GM18907 (cell line): ENCODE measurements at regions not wholly inside any gene's neighbourhood (a gene's known extent, or its start where the extent isn't known, plus 50 kb on each side); places are given as distances from the start of the nearest gene placed in this dataset.

Experiments used
- ATAC-seq: cut with Tn5 transposase; IDR thresholded peaks from one replicate; pipeline ENCODE4 v1.9.1; 2021; ENCODE audit warnings: mild to moderate bottlenecking, moderate library complexity; ENCODE audit not compliant: unreplicated experiment

DNA sequence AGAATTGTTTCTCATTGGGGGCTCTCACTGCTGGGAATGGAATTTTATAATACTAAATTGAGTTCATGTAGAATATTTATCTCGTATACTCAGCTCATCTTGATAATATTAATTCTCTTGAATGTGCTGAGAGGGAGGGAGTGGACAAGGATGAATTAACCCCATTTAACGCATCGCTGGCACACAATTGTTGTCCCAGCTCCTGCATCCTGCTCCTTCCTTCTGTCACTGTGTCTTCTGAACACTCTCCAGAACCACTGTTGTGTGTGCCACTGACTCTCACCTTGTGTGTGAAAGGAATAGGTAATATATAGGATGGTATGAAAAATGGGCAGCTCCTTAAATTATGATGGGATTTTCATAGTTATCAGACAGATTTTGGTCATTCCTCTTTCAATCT lies 267.3 kb downstream of the MTRR start:
- no peak for ATAC-seq

DNA sequence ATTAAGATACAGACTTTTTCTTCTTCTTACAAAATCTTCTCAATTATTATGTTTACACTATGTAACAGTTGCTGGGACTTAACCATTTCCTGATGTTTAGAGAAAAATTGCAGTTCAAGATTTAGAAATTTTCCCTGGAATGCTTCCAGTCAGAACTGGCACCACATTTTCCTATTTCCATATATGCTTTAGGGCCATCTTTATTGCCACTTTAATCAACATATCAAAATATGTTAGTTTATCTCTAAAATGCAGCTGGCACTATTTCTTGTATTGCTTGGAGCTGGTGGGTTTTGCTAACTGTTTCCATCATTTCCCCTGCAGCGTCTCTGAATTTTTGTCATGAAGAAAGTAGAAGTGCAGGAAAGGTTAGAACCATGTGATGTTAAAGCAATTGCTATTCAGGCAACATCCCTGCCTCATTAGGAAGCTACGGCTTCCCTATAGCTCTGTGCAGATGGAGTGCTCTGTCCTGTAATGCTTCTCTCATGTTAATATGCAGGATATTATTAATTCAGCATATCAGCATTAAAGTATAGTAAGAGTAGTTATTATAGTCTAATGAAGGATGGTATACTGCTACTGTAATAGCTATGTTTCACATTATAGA lies 269.1 kb downstream of the MTRR start:
- no peak for ATAC-seq

DNA sequence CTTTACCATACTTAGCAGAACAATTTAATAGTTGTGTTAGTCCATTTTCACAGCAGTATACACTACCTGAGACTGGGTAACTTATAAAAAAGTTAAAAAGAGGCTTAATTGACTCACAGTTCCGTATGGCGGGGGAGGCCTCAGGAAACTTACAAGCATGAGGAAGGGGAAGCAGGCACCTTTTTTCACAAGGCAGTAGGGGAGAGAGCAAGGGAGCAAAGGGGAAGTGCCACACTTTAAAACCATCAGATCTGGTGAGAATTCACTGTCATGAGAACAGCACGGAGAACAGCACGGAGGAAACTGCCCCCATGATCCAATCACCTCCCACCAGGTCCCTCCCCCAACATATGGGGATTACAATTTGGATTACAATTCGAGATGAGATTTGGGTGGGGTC lies 269.9 kb downstream of the MTRR start:
- ATAC-seq: no peak

DNA sequence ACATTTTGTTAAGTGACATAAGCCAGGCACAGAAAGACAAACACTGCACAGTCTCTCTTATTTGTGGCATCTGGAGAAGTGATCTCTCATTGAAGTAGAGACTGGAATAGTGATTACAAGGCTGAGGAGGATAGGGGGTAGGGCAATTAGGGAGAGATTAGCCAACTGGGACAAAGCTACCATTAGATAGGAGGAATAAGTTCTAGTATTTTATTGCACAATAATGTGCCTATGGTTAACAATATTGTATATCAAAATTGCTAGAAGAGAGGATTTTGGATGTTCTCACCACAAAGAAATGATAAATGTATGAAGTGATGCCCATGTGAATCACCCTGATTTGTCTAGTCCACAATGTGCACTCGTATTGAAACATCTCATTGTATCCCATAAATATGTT lies 281.8 kb downstream of the MTRR start:
- no peak for ATAC-seq

DNA sequence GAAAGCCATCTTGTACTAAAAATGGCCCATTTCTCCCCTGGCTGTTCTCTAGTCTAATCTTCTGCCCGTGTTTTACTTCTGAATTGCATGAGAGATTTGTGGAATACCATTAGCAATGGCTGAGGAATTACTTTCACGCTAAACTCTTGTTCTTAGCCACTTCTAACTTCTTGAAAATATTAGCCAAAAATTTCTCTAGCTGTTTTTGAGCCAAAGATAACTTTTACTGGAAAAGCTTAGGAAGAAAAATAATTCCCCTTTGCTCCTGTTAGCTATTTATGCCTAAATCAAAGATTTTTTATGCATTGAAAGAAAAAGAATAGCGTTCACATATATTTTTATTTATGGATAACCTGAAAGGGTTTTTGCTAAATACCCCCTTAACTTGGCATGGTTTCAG lies 287.8 kb downstream of the MTRR start:
- no peak for ATAC-seq

DNA sequence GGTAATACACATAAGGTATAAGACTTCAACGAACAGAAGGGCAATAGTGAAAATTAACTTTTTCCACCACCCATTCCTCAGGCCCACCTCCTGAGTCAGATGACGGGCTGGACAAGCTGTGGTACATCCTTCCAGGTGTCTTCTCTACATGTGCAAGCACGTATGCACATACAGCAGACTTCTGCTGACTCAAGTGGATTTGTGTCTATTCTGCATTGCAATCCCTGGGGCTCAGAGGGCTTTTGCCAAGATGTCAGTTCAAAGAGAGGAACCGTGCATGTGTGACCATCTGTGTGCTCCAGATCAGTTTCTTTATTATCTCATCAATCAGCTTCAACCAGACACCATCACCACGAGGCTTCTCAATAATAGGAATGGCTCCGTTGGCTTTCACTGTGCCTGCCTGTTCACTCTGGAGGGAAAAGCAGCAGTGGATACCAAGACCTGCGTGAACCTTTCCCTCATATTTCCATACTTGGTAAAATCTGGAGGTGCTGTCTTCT lies 288.4 kb downstream of the MTRR start:
- ATAC-seq: no peak

DNA sequence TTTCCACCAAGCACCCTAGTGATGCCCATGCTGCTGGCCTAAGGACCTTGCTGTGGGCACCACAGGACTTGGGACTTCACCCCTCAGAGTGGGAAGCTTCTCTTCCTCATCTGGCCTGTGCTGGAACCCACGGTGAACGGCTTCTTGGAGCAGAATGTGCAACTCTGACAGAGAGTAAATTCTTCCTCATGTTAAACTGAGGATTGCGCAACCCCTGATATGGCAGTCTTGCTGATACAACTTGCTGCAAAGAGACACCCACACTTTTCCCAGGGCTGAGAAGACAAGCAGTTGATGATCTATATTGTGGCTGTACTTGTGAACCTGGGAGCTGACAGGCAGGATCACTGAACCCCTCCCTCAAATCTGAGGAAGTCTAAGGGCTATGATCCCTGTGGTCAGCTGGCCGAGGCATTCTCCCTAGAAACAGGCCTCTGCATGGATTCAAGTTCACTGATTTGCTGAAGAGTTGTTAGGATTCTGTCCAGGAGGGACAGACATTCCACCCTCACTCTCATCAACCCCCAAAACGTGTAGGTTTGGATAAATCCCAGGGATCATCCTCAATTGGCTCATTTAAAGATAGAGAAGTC lies 307.2 kb downstream of the MTRR start:
- no peak for ATAC-seq

DNA sequence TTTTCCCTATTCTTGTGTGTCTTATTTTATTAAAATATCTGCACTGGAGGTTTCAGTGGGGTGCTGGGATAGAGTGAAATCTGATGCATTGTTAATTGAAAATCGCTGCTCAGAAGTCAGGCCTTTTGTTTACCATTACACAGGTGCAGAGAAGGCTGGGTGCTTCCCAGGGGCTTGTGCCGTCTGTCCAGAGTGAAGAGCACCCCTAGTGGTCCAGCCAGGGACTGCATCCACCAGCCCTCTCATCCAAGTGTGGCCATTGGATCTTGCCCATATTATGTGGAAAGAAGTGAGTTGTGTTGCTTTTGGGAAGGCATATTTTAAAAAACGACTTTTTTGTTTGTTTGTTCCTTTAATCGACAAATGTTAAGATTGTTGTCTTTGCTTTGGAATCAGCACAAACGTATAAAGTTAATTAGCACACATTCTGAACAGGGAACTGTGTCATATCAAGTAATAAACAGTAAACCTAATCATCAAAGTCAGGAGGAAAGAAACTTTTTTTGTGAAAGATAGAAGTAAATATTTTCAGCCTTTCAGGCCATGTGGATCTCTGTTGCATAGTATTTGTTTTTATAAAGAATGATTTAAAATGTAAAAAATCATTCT lies 315.6 kb downstream of the MTRR start:
- ATAC-seq: peak; percentile 96

DNA sequence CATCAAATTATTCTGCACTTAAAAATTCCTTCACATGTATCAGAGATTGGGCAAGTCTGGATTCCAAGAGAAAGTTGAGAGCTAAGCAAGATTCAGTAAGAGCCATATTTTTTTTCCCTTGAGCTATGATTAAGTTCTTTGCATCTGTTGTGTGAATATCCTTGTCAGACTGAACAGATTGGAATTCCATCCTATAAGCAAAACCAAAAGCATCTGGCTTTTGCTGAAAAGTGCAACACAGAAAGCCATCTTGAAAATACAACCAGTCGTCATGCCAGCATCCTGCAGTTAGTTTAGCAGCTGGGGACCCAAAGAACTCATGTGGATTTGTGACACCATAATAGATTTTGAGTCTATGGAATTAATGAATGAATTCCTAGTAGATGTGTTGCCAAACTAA lies 316.9 kb downstream of the MTRR start:
- no peak for ATAC-seq

DNA sequence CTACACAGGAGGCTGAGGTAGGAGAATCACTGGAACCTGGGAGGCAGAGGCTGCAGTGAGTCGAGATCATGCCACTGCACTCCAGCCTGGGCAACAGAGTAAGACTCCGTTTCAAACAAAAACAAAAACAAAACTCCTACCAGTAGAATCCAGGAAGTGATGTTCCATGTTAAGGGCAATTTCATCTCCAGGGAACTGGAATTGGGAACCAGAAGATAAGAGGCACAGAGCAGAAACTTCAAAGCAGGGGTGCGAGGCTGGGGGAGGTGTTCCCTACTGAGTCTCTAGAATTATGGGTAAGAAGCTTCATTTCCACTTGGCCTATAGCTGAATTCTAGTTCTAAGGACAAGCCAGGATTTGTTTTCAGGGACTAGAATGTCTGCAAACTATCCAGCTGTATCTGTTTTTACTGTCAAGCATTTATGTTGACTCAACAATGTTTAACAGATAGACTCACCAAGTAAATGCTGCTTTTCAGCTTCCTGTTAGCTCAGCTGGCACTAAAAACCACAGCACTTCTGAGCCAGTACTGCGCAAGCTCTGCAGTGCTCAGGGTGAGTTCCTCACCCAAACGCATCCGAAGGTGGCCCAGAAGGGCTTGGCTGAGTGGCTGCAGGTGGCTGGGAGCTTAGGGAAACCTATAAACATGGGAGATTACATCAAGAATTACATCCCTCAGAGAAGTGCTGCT lies 320.1 kb downstream of the MTRR start:
- ATAC-seq: no peak

DNA sequence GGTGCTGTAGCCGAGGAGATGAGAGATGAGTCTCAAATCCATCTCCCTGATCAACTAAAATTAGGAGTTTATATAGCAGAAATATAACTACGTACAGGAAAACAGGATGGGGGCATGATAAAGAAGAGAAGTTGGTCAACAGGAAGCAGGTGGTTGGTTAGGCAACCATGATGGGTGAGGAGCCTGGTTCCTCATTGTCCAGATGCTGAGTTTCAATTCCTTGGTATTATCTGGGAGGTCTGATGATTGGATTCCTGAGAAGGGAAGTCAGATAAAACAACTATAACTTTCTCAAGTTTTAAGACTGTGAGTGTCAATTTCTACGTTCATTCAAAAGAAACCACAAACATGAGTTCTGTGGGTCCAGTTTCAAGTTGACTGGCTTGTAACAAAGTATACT lies 323.9 kb downstream of the MTRR start:
- no peak for ATAC-seq

DNA sequence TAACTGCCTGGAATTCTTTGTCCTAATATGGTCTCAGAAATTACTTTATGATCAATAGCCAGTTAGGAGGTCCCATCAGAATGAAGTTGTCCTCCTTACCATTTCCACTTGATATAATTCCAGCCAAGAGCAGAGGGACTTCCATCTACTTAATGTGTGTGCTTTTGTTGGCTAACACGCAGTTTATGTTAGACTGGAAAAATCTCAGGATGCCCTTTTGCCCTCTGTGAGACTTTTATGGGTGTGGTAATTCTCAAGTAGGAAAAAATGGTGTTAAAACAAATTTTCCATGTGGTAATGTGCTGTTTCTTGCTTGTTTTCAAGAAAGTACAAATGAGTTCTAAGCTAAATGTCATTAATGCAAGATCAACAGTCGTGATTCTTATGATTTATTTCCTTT lies 327.1 kb downstream of the MTRR start:
- no peak for ATAC-seq

DNA sequence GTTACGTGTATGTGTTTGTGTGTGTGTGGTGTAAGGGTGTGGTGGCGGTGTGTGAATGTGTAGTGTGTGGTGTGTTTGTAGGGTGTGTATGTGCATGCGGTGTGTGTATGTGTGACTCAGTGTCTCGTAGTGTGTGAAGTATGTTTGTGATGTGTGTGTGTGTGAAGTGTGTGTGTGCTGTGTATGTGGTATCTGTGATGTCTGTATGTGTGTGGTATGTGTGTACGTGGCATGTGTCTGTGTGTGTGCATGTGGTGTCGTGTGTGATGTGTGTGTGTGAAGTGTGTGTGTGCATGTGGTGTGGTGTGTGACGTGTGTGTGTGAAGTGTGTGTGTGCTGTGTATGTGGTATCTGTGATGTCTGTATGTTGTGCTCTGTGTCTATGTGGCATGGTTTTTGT lies 339.4 kb downstream of the MTRR start:
- no peak for ATAC-seq

DNA sequence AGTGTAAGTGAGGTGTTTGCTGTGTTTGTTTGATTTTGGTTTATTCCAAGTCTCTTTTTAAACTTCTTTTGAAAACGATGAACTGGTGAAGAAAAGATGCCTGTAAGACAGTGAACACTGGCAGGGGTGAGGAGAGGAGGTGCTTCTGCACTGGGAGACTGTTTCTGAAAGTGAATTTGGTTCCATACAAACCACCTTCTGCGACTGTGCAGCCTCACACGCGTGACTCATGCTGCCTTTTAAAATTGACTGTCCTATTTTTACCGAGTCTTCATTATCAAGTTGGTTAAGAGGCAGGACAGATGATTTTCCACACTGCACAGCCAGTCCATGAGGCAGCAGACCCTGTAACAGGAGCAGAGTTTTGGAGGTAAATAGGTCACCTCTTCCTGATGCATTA lies 340.6 kb downstream of the MTRR start:
- ATAC-seq: no peak

DNA sequence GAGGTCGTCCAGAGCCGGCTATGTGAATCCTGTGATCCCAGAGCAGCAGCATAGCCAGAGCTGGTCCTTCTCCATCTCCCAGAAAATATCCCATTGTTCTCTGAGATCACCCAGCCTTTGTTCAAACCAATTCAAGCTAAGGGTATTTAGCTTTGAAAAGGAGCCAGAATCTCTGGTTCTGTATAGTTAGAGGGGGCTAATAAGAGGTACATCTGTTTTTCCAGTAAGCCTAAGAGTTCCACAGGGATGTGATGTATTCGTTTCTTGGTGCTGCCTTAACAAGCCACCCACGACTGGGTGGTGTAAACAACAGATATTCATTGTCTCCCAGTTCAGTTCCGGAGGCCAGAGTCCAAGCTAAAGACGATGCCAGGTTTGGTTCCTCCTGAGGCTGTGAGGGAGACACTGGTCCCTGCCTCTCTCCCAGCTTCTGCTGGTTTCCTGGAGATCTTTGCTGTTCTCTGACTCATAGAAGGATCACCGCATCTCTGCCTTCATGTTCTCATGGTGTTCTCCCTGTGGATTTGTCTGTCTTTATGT lies 344.8 kb downstream of the MTRR start:
- no peak for ATAC-seq

DNA sequence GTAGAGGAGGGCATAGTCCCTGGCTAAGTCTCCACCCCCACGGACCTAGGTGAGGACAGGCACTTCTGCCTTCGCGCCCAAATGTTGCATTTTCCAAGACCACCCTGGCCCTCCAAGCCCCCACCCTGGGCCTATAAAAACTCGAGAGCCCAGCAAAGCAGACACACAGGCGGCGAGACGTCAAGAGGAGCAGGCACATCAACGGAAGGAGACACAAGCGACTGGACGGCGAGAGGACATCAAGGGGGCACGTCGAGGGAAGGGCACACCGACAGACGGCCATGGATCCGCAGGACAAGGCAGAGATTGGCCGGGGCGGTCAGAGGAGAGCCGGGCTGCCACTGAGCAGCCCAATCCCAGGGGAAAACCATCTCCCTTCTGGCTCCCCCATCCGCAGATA lies 348.0 kb downstream of the MTRR start:
- no peak for ATAC-seq

DNA sequence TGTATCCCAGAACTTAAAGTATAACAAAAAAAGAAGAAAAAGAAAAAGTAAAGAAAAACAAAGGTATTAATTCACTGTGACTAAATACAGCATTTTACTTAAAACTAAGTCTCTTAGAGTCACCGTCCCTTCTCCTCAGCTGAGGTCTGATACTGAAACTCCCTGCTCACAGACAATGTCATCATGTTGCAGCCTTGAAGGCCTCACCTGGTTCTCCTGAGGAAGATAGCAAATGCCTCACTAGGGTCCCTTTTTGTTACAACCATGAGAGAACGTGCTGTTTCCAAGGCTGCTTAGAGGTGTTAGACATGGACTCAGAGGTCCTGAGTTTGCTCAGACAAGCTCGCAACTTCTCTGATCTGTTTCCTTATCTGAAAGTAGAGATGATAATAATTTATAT lies 357.2 kb downstream of the MTRR start:
- ATAC-seq: no peak

DNA sequence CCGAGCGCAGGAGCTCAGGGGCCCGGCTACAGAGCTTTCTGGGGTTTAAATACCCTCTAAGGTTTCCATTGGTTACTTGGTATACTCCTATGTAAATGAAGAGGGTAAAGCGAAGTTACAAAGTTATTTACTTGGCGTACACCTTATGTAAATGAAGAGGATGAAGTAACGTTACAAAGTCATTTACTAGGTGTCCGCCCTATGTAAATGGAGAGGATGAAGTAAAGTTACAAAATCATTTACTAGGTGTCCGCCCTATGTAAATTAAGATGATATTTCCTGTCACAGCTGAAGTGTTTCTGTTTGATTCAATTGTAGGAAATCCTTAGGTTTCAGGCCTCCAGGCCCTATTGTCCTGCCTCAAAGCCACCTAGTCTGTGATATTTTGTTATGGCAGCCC lies 358.2 kb downstream of the MTRR start:
- ATAC-seq: no peak

DNA sequence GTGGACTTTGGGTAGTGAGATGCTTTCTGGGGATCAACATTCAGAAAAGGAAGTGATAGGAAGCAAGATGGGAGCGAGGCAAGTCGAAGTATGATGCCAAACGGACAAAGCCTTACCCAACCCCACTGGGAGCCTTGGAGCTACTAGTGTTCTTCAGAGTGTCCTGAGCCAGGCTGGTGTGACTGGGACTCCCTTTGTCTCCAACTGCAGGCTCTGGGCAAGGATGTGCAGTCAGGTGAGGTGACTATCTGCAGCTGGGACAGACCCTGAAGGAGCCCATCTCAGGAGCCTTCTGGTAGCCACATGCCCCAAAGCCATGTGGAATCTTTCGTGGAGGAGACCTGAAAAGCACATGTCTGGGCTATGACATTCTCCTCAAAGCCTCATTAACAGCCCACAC lies 360.6 kb downstream of the MTRR start:
- no peak for ATAC-seq

DNA sequence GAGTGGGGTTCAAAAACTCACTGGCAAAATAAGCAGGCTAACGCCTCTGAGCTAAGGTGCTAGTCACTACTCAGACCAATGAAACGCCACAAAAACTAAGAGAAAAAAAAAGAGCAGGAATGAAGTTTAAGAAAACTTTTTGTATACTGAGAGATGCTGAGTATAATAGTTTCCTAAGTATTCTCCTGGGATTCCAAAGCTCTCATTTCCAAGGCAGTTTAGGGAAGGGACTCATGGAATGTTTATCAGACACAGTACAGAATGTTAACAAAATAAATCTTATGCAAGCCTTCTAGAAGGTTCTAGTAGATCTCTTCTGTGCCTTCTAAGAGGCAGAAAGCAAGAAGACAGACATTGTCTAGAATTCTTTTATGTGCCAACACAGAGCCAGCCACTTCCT lies 361.9 kb downstream of the MTRR start:
- ATAC-seq: no peak

DNA sequence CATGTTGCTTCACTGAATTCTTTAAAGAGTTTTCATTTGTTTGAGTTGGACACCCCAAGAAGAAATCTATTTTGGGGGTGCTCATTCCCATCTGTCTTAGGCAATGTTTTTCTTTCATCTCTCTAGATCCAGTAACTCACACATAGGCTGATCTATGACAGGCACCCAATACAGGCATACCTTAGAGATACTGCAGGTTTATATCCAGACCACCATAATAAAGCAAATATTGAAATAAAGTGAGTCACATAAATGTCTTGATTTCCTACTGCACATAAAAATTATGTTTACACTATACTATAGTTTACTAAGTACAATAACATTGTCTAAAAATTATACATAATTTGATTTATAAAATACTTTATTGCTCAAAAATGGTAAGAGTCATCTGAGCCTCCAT lies 364.5 kb downstream of the MTRR start:
- ATAC-seq: no peak
